ENCODE measurements at regions not wholly inside any gene's neighbourhood (a gene's known extent, or its start where the extent isn't known, plus 50 kb on each side); places are given as distances from the start of the nearest gene placed in this dataset.
"Not testable (repeated sequence)": the region's sequence is repeated elsewhere in the genome, so short reads cannot be mapped to it uniquely, and the experiment has no call there.

- no peak for DNase-seq
These were observed 446.1 kb downstream of the SIPA1L2 start for GRCh38 chr1:232183802-232184201.

GRCh38 chr1:232183266-232183800 is 446.6 kb downstream of the SIPA1L2 start:
- no peak for DNase-seq

- no peak for DNase-seq
These were observed 447.7 kb downstream of the SIPA1L2 start for GRCh38 chr1:232182236-232182635.

GRCh38 chr1:232180779-232181136 is 449.2 kb downstream of the SIPA1L2 start:
- DNase-seq: no peak

GRCh38 chr1:232179896-232180778 is 449.8 kb downstream of the SIPA1L2 start:
- DNase-seq: no peak

- no peak for DNase-seq
These were observed 451.7 kb downstream of the SIPA1L2 start for GRCh38 chr1:232178191-232178590.

- DNase-seq: no peak
These were observed 452.5 kb downstream of the SIPA1L2 start for GRCh38 chr1:232177438-232177837.

GRCh38 chr1:232176222-232176621 is 453.7 kb downstream of the SIPA1L2 start:
- no peak for DNase-seq

- no peak for DNase-seq
These were observed 455.6 kb downstream of the SIPA1L2 start for GRCh38 chr1:232174306-232174705.

GRCh38 chr1:232172563-232172962 is 457.4 kb downstream of the SIPA1L2 start:
- no peak for DNase-seq

- DNase-seq: no peak
These were observed 459.0 kb downstream of the SIPA1L2 start for GRCh38 chr1:232170909-232171308.

GRCh38 chr1:232169436-232169835 is 460.5 kb downstream of the SIPA1L2 start:
- no peak for DNase-seq

GRCh38 chr1:232168508-232168907 is 461.4 kb downstream of the SIPA1L2 start:
- no peak for DNase-seq

GRCh38 chr1:232166942-232167341 is 463.0 kb downstream of the SIPA1L2 start:
- no peak for DNase-seq

GRCh38 chr1:232164078-232164963 is 465.6 kb downstream of the SIPA1L2 start:
- no peak for DNase-seq

GRCh38 chr1:232163533-232163932 is 466.4 kb downstream of the SIPA1L2 start:
- DNase-seq: no peak

GRCh38 chr1:232162001-232162400 is 467.9 kb downstream of the SIPA1L2 start:
- no peak for DNase-seq

- not testable (repeated sequence) for DNase-seq
These were observed 471.4 kb downstream of the SIPA1L2 start for GRCh38 chr1:232158558-232158957.

- DNase-seq: not testable (repeated sequence)
These were observed 473.9 kb downstream of the SIPA1L2 start for GRCh38 chr1:232156070-232156469.

GRCh38 chr1:232153652-232154051 is 476.3 kb downstream of the SIPA1L2 start:
- DNase-seq: no peak

GRCh38 chr1:232150770-232151548 is 479.0 kb downstream of the SIPA1L2 start:
- no peak for DNase-seq

Measured in right hindlimb (tissue), 1 donor.